Fibroblast of lung (primary cell): ENCODE measurements at regions not wholly inside any gene's neighbourhood (a gene's known extent, or its start where the extent isn't known, plus 50 kb on each side); places are given as distances from the start of the nearest gene placed in this dataset.

Experiments used
- DNase-seq, 2 donors: peaks; one replicate each; pipeline versions ENCODE4 v3.0.0 to v3.0.0-alpha.2; 2010; ENCODE audit warnings: low read depth in 2 of 2
- H2AFZ ChIP-seq: 2 replicates; pipeline ENCODE4 v1.5.1; 2012; ENCODE audit warnings: low read length, control low read depth, inconsistent platforms
- H3K27ac ChIP-seq: 2 replicates; pipeline ENCODE4 v1.5.1; 2011; ENCODE audit warnings: low read length, control low read depth; ENCODE audit not compliant: insufficient read depth
- H3K27me3 ChIP-seq: 2 replicates; pipeline ENCODE4 v1.5.1; 2011; ENCODE audit warnings: mild to moderate bottlenecking, low read length; ENCODE audit not compliant: control insufficient read depth, insufficient read depth
- H3K36me3 ChIP-seq: 2 replicates; pipeline ENCODE4 v1.5.1; 2011; ENCODE audit warnings: low read length; ENCODE audit not compliant: control insufficient read depth, insufficient read depth
- H3K4me1 ChIP-seq: 2 replicates; pipeline ENCODE4 v1.5.1; 2011; ENCODE audit warnings: low read length; ENCODE audit not compliant: control insufficient read depth, insufficient read depth; ENCODE audit errors: extremely low read depth
- H3K4me2 ChIP-seq: 2 replicates; pipeline ENCODE4 v1.5.1; 2011; ENCODE audit warnings: low read length, control low read depth; ENCODE audit not compliant: insufficient read depth; ENCODE audit errors: extremely low read depth
- H3K4me3 ChIP-seq, 4 experiments: fragments of 200-600 bp in 1 of 4; sonication (generic) in 1 of 4; replicated peaks in 1 of 4; 2 replicates each; pipeline ENCODE4 v1.5.1; 2011 to 2016; ENCODE audit warnings: low read length in 4 of 4, low read depth in 3 of 4, mild to moderate bottlenecking in 3 of 4, control low read depth in 2 of 4, inconsistent platforms in 1 of 4, mixed read lengths in 1 of 4; ENCODE audit not compliant: insufficient read depth in 1 of 4; ENCODE audit errors: control extremely low read depth in 1 of 4
- H3K79me2 ChIP-seq: 2 replicates; pipeline ENCODE4 v1.5.1; 2012; ENCODE audit warnings: mild to moderate bottlenecking, low read length, inconsistent platforms; ENCODE audit not compliant: control insufficient read depth, insufficient read depth
- H3K9ac ChIP-seq: 2 replicates; pipeline ENCODE4 v1.5.1; 2011; ENCODE audit warnings: mild to moderate bottlenecking, low read length, control low read depth; ENCODE audit not compliant: insufficient read depth
- H3K9me3 ChIP-seq: 2 replicates; pipeline ENCODE4 v1.5.1; 2012; ENCODE audit warnings: low read depth, low read length; ENCODE audit not compliant: control insufficient read depth, insufficient read depth
- H4K20me1 ChIP-seq: 2 replicates; pipeline ENCODE4 v1.5.1; 2011; ENCODE audit warnings: low read length; ENCODE audit not compliant: control insufficient read depth, insufficient read depth; ENCODE audit errors: extremely low read depth
- CTCF ChIP-seq, 2 donors: IDR thresholded peaks in 1 of 2; conservative IDR thresholded peaks in 1 of 2; 1 replicate in 1 of 2; 2 replicates in 1 of 2; pipeline ENCODE4 v1.5.1; 2011 to 2012; ENCODE audit warnings: low read length in 2 of 2, control low read depth in 1 of 2, inconsistent platforms in 1 of 2, low read depth in 1 of 2, mild to moderate bottlenecking in 1 of 2
- EZH2 ChIP-seq: IDR thresholded peaks from 2 replicates; pipeline ENCODE4 v1.5.1; 2012; ENCODE audit warnings: low read length, control low read depth, mild to moderate bottlenecking; ENCODE audit errors: missing control alignments

GRCh38 chr1:79714664-79715063 lies 708.1 kb upstream of the ADGRL4 start:
- Histone ChIP-seq H3K4me2 (no peak overlapping the region), H3K79me2 (no peaks in the 10 kb centered on the region), H3K9me3 (no peaks in the 10 kb centered on the region), H3K4me1 (no peaks in the 10 kb centered on the region), H3K27me3 (no peaks in the 10 kb centered on the region), H3K27ac (no peak overlapping the region), H2AFZ (no peak overlapping the region), H4K20me1 (no peaks in the 10 kb centered on the region), H3K4me3 (no peak overlapping the region), H3K36me3 (no peaks in the 10 kb centered on the region), H3K9ac (no peak overlapping the region)
- no peak for DNase-seq
- TF ChIP-seq EZH2 (no peak), CTCF (conservative IDR thresholded peaks at IDR 0.05 in 1 of 2, IDR thresholded peaks at IDR 0.05 in 1 of 2; ENCODE audit: low read depth in 1 of 2, low read length in 2 of 2) (no peak)

GRCh38 chr1:79711001-79711431 lies 704.5 kb upstream of the ADGRL4 start:
- peak; percentile 29 to 83 for DNase-seq
- H3K4me3 ChIP-seq = no peak overlapping the region
- H3K27me3 ChIP-seq = no peaks in the 10 kb centered on the region
- no peaks in the 10 kb centered on the region for H3K9me3 ChIP-seq
- H3K4me1 ChIP-seq = no peaks in the 10 kb centered on the region
- H3K79me2 ChIP-seq = no peaks in the 10 kb centered on the region
- H4K20me1 ChIP-seq = no peaks in the 10 kb centered on the region
- no peak overlapping the region for H3K27ac ChIP-seq
- no peak overlapping the region for H3K4me2 ChIP-seq
- H3K36me3 ChIP-seq = no peaks in the 10 kb centered on the region
- H3K9ac ChIP-seq = no peak overlapping the region
- H2AFZ ChIP-seq = no peak overlapping the region
- no peak for TF ChIP-seq CTCF (conservative IDR thresholded peaks at IDR 0.05 in 1 of 2, IDR thresholded peaks at IDR 0.05 in 1 of 2; ENCODE audit: low read depth in 1 of 2, low read length in 2 of 2)

DNA sequence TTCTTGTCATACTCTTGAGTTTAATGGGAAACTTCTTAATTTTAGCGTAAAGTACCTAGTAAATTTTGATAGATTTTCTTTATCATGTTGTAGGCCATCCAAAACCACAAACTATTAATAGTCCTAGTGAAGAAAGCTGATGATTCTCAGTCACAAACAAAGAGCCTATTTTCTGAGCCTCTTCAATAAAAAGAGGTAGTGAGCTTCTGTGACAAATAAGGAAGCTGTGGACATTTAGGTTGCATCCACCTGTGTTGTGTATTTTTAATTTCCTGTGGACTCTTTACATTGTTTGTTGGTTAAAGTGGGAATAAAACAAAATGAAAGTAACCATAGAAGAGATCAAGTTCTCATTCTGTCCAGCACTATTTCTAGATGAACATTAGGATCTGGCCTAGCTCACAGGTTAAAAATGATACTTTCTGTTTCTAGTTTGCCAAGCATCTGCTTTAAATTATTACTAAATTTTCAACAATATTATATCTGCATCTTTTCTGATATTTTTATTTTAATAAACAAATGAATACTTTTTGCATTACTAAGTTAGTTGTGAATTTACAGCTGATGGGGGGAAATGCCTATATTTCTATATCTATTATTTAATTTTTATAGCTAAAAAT lies 702.2 kb upstream of the ADGRL4 start:
- DNase-seq = peak in 1 of 2 donors; percentile 1
- TF ChIP-seq EZH2 = no peak
- TF ChIP-seq CTCF (conservative IDR thresholded peaks at IDR 0.05 in 1 of 2, IDR thresholded peaks at IDR 0.05 in 1 of 2; ENCODE audit: low read depth in 1 of 2, low read length in 2 of 2) = no peak
- Histone ChIP-seq H3K27me3 (no peaks in the 10 kb centered on the region), H3K4me3 (no peak overlapping the region), H3K4me1 (no peaks in the 10 kb centered on the region), H3K79me2 (no peaks in the 10 kb centered on the region), H3K9me3 (no peaks in the 10 kb centered on the region), H4K20me1 (no peaks in the 10 kb centered on the region), H2AFZ (no peak overlapping the region), H3K27ac (no peak overlapping the region), H3K9ac (no peak overlapping the region), H3K36me3 (no peaks in the 10 kb centered on the region), H3K4me2 (no peak overlapping the region)
